NB4 (cell line): ENCODE measurements at regions not wholly inside any gene's neighbourhood (a gene's known extent, or its start where the extent isn't known, plus 50 kb on each side); places are given as distances from the start of the nearest gene placed in this dataset.

Experiments used
- DNase-seq: peaks from one replicate; pipeline ENCODE4 v3.0.0; 2010; ENCODE audit warnings: low read depth
- H3K4me3 ChIP-seq: one replicate; pipeline ENCODE4 v1.5.1; 2011; ENCODE audit warnings: mild to moderate bottlenecking, low read depth, low read length, moderate library complexity
- MYC ChIP-seq: IDR thresholded peaks from 2 replicates; pipeline ENCODE4 v1.6.1; 2011; ENCODE audit warnings: low read depth, low read length
- POLR2A ChIP-seq: IDR thresholded peaks from 2 replicates; pipeline ENCODE4 v1.6.1; 2011; ENCODE audit warnings: mild to moderate bottlenecking; ENCODE audit not compliant: insufficient read length; ENCODE audit errors: extremely low read depth
- TF ChIP-seq, protein P1 (sequence below): IDR thresholded peaks from 2 replicates; pipeline ENCODE4 v1.6.1; 2011; ENCODE audit warnings: low read depth, low read length
- TF ChIP-seq, protein P2 (sequence below): IDR thresholded peaks from one replicate; pipeline ENCODE4 v1.5.1; 2012; ENCODE audit warnings: low read depth, low read length

DNA sequence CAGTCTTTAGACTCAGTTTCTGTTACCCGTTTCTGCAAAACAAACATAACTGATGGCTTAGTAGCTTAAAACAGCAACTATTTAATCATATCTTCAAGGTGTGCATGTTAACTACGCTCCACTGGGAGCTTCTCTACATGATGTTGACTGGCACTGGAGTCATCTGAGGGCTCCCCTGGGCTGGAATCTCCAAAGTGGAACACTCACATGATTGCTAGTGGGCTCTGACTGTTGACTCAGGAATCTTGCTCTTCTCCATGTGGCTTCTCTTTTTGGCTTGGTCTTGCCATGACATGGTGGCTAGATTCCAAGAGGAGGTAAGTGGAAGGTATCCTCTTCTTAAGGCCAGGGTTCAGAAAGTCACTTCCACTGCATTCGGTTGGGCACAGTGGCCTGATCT is 160.8 kb downstream of the PMAIP1 start:
- H3K4me3 ChIP-seq: no peak overlapping the region
- DNase-seq: no peak
- TF ChIP-seq MYC (no peak), POLR2A (no peak)
- TF ChIP-seq, protein P1, sequence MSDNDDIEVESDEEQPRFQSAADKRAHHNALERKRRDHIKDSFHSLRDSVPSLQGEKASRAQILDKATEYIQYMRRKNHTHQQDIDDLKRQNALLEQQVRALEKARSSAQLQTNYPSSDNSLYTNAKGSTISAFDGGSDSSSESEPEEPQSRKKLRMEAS: no peak
- TF ChIP-seq, protein P2, sequence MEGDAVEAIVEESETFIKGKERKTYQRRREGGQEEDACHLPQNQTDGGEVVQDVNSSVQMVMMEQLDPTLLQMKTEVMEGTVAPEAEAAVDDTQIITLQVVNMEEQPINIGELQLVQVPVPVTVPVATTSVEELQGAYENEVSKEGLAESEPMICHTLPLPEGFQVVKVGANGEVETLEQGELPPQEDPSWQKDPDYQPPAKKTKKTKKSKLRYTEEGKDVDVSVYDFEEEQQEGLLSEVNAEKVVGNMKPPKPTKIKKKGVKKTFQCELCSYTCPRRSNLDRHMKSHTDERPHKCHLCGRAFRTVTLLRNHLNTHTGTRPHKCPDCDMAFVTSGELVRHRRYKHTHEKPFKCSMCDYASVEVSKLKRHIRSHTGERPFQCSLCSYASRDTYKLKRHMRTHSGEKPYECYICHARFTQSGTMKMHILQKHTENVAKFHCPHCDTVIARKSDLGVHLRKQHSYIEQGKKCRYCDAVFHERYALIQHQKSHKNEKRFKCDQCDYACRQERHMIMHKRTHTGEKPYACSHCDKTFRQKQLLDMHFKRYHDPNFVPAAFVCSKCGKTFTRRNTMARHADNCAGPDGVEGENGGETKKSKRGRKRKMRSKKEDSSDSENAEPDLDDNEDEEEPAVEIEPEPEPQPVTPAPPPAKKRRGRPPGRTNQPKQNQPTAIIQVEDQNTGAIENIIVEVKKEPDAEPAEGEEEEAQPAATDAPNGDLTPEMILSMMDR: no peak

GRCh38 chr18:60060026-60060425 is 160.2 kb downstream of the PMAIP1 start:
- TF ChIP-seq, protein P2: no peak
- TF ChIP-seq POLR2A: no peak
- no peak for TF ChIP-seq MYC
- TF ChIP-seq, protein P1: no peak
- no peak overlapping the region for H3K4me3 ChIP-seq
- DNase-seq: no peak

GRCh38 chr18:60059216-60059615 is 159.4 kb downstream of the PMAIP1 start:
- H3K4me3 ChIP-seq: no peak overlapping the region
- DNase-seq: no peak
- TF ChIP-seq POLR2A (no peak), MYC (no peak)
- TF ChIP-seq, protein P2: no peak
- TF ChIP-seq, protein P1: no peak

- TF ChIP-seq, protein P1: no peak
- TF ChIP-seq MYC: no peak
- TF ChIP-seq, protein P2: no peak
- no peak for TF ChIP-seq POLR2A
- no peak overlapping the region for H3K4me3 ChIP-seq
- peak; percentile 59 for DNase-seq
Measured at GRCh38 chr18:60053747-60054304, 154.0 kb downstream of the PMAIP1 start.

DNA sequence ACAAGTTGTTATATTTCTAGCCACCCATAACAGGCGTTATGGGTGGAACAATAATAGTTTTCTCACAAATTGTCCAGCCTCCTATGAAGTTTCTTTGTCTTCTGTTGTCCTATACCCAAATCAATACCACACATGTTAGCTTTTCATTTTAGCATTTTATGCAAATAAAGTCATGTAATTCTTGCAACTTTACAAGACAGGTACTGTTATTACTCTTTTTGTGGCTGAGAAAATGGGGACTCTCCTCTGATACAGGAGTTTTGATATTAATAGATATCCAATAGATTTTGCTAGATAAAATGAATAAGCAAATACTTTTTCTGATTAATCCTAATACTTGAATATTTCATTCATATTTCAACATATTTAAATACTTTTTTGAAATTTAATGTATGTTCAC is 151.0 kb downstream of the PMAIP1 start:
- TF ChIP-seq, protein P1: no peak
- TF ChIP-seq POLR2A (no peak), MYC (no peak)
- TF ChIP-seq, protein P2: no peak
- no peak overlapping the region for H3K4me3 ChIP-seq
- DNase-seq: no peak

- no peak overlapping the region for H3K4me3 ChIP-seq
- no peak for DNase-seq
- TF ChIP-seq, protein P1: no peak
- TF ChIP-seq, protein P2: no peak
- no peak for TF ChIP-seq POLR2A
- TF ChIP-seq MYC: no peak
Measured at GRCh38 chr18:60049172-60049571, 149.4 kb downstream of the PMAIP1 start.
